ENCODE measurements at regions not wholly inside any gene's neighbourhood (a gene's known extent, or its start where the extent isn't known, plus 50 kb on each side); places are given as distances from the start of the nearest gene placed in this dataset.
A peak's percentile ranks its signal among the peaks of the same experiment; 100 is the strongest.

GRCh38 chr2:220521551-220521950, 894.1 kb downstream of the SLC4A3 start:
- TF ChIP-seq E2F4 (CRISPR knock-in tag; IDR thresholded peaks at IDR 0.05; ENCODE audit: borderline replicate concordance, low read depth) (no peak), ERG (CRISPR knock-in tag; IDR thresholded peaks at IDR 0.05) (no peak), USF2 (CRISPR knock-in tag; IDR thresholded peaks at IDR 0.05) (no peak), GABPB1 (CRISPR knock-in tag; IDR thresholded peaks at IDR 0.05) (no peak), ZNF416 (CRISPR knock-in tag; IDR thresholded peaks at IDR 0.05) (no peak), ZNF671 (CRISPR knock-in tag; IDR thresholded peaks at IDR 0.05) (no peak), ZNF423 (CRISPR knock-in tag; IDR thresholded peaks at IDR 0.05) (no peak), FOXK1 (CRISPR knock-in tag; IDR thresholded peaks at IDR 0.05) (no peak), ARID4B (CRISPR knock-in tag; IDR thresholded peaks at IDR 0.05; ENCODE audit: borderline replicate concordance) (no peak), GRHL2 (CRISPR knock-in tag; IDR thresholded peaks at IDR 0.05; ENCODE audit: insufficient replicate concordance, severe bottlenecking) (no peak), ZBTB43 (CRISPR knock-in tag; IDR thresholded peaks at IDR 0.05) (no peak), ATF2 (CRISPR knock-in tag; IDR thresholded peaks at IDR 0.05; ENCODE audit: borderline replicate concordance, low read depth) (no peak), ZNF425 (CRISPR knock-in tag; conservative IDR thresholded peaks at IDR 0.05) (no peak), SMAD3 (CRISPR knock-in tag; IDR thresholded peaks at IDR 0.05; ENCODE audit: borderline replicate concordance) (no peak), RELA (CRISPR knock-in tag; IDR thresholded peaks at IDR 0.05; ENCODE audit: borderline replicate concordance) (no peak), JUN (CRISPR knock-in tag; IDR thresholded peaks at IDR 0.05) (no peak), PRRX2 (CRISPR knock-in tag; IDR thresholded peaks at IDR 0.05) (no peak)
- ATAC-seq (peak; percentile 59), DNase-seq (ENCODE audit: low spot score) (no peak)
- H3K27ac Mint-ChIP-seq = 0 out of 2 replicates have a peak overlapping the region, but pooled peaks have one; percentile 37
- H3K4me3 Mint-ChIP-seq = no peak overlapping the region
- H3K4me1 Mint-ChIP-seq = peaks cover 4% of the 10 kb centered on the region
- H3K9me3 Mint-ChIP-seq = peaks cover 17% of the 10 kb centered on the region
- H3K36me3 Mint-ChIP-seq = peaks cover 3% of the 10 kb centered on the region; the same call in 1 of the 2 replicates
- CTCF ChIA-PET = no interaction called here
- no peaks in the 10 kb centered on the region for H3K27me3 Mint-ChIP-seq (ENCODE audit: low read depth)
- POLR2A ChIA-PET = interaction anchor here (0.7 kb wide), 1 partner anchor 269 kb away, joined by 3 read pairs; no protein-coding TSS in a partner anchor

Data from WTC11 (cell line).